ENCODE measurements at regions not wholly inside any gene's neighbourhood (a gene's known extent, or its start where the extent isn't known, plus 50 kb on each side); places are given as distances from the start of the nearest gene placed in this dataset.

GRCh38 chr14:94919896-94920295, 150.0 kb upstream of the GSC start (continued):
- TF ChIP-seq ATF2 (IDR thresholded peaks at IDR 0.05; ENCODE audit: low read length), result no peak
- TF ChIP-seq RAD21 (IDR thresholded peaks at IDR 0.05 in 1 of 2, conservative IDR thresholded peaks at IDR 0.05 in 1 of 2; ENCODE audit: low read depth in 2 of 2, low read length in 2 of 2), result no peak
- TF ChIP-seq RBBP5 (IDR thresholded peaks at IDR 0.05; ENCODE audit: borderline replicate concordance, low read depth, low read length), result no peak
- TF ChIP-seq CBX8 (IDR thresholded peaks at IDR 0.05; ENCODE audit: borderline replicate concordance, low read depth, low read length), result no peak
- no peak for TF ChIP-seq POU5F1 (IDR thresholded peaks at IDR 0.05; ENCODE audit: low read depth, low read length)
- no peak for TF ChIP-seq ATF3 (IDR thresholded peaks at IDR 0.05; ENCODE audit: insufficient read depth, low read depth, low read length)

Data from H1 (cell line).